Putamen (tissue), 1 donor: ENCODE measurements at regions not wholly inside any gene's neighbourhood (a gene's known extent, or its start where the extent isn't known, plus 50 kb on each side); places are given as distances from the start of the nearest gene placed in this dataset.
"Not testable (repeated sequence)": the region's sequence is repeated elsewhere in the genome, so short reads cannot be mapped to it uniquely, and the experiment has no call there.

ENCODE experiments used
- DNase-seq: peaks from one replicate; pipeline ENCODE4 v3.0.0-alpha.2; 2016; ENCODE audit warnings: low spot score

- not testable (repeated sequence) for DNase-seq
Observed at GRCh38 chr14:105734241-105734640, 207.9 kb downstream of the TMEM121 start.

- not testable (repeated sequence) for DNase-seq
Observed at GRCh38 chr14:105736331-105736730, 209.9 kb downstream of the TMEM121 start.

- DNase-seq: no peak
Observed at GRCh38 chr14:105737504-105738246, 211.3 kb downstream of the TMEM121 start.

- no peak for DNase-seq
Observed at GRCh38 chr14:105738638-105739037, 212.3 kb downstream of the TMEM121 start.

- DNase-seq: no peak
Observed at GRCh38 chr14:105739331-105740102, 213.1 kb downstream of the TMEM121 start.

GRCh38 chr14:105740272-105740671 is 213.9 kb downstream of the TMEM121 start:
- DNase-seq: not testable (repeated sequence)

- not testable (repeated sequence) for DNase-seq
Observed at GRCh38 chr14:105740961-105741360, 214.6 kb downstream of the TMEM121 start.

- DNase-seq: not testable (repeated sequence)
Observed at GRCh38 chr14:105741707-105742530, 215.5 kb downstream of the TMEM121 start.

- DNase-seq: no peak
Observed at GRCh38 chr14:105742531-105742848, 216.1 kb downstream of the TMEM121 start.

GRCh38 chr14:105742904-105743701 is 216.7 kb downstream of the TMEM121 start:
- DNase-seq: not testable (repeated sequence)

- not testable (repeated sequence) for DNase-seq
Observed at GRCh38 chr14:105744213-105744787, 217.9 kb downstream of the TMEM121 start.

- DNase-seq: no peak
Observed at GRCh38 chr14:105745433-105746123, 219.2 kb downstream of the TMEM121 start.

GRCh38 chr14:105746124-105746514 is 219.7 kb downstream of the TMEM121 start:
- no peak for DNase-seq

- DNase-seq: not testable (repeated sequence)
Observed at GRCh38 chr14:105746800-105747502, 220.6 kb downstream of the TMEM121 start.

- DNase-seq: not testable (repeated sequence)
Observed at GRCh38 chr14:105747503-105748203, 221.3 kb downstream of the TMEM121 start.

GRCh38 chr14:105748204-105748578 is 221.8 kb downstream of the TMEM121 start:
- DNase-seq: no peak

- DNase-seq: not testable (repeated sequence)
Observed at GRCh38 chr14:105748710-105749109, 222.3 kb downstream of the TMEM121 start.

GRCh38 chr14:105749870-105750541 is 223.6 kb downstream of the TMEM121 start:
- DNase-seq: not testable (repeated sequence)

GRCh38 chr14:105751291-105751751 is 224.9 kb downstream of the TMEM121 start:
- DNase-seq: not testable (repeated sequence)
